Kidney capillary endothelial cell (primary cell): ENCODE measurements at regions not wholly inside any gene's neighbourhood (a gene's known extent, or its start where the extent isn't known, plus 50 kb on each side); places are given as distances from the start of the nearest gene placed in this dataset.
"Not testable (repeated sequence)": the region's sequence is repeated elsewhere in the genome, so short reads cannot be mapped to it uniquely, and the experiment has no call there.

Experiments used
- DNase-seq: peaks from one replicate; pipeline ENCODE4 v3.0.0-alpha.2; 2018; ENCODE audit warnings: low spot score

- DNase-seq: no peak
These were observed 812.6 kb upstream of the SPRY2 start for GRCh38 chr13:81153478-81153877.

- DNase-seq: no peak
These were observed 807.9 kb upstream of the SPRY2 start for GRCh38 chr13:81148822-81149221.

GRCh38 chr13:81146576-81146975 is 805.6 kb upstream of the SPRY2 start:
- DNase-seq: not testable (repeated sequence)

GRCh38 chr13:81142306-81142999 is 801.5 kb upstream of the SPRY2 start:
- DNase-seq: no peak

DNA sequence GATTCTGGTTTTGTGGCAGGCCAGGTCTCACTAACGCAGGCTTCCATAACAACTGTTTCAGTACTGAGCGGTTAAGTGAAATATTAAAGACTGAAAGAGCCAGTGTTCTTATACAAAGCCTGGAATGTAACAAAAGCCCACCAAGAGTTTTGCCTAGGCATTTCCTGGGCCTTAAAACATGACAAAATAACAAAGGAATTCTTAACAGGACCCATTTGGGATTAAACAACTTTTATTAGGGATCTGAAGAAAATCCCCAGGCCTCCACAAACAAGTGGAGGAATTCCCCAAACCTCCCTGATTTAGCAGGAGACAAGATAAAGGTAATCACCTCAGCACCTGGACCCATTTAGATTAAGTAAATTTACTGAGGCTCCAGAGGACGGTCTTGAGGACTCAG is 799.7 kb upstream of the SPRY2 start:
- no peak for DNase-seq

DNA sequence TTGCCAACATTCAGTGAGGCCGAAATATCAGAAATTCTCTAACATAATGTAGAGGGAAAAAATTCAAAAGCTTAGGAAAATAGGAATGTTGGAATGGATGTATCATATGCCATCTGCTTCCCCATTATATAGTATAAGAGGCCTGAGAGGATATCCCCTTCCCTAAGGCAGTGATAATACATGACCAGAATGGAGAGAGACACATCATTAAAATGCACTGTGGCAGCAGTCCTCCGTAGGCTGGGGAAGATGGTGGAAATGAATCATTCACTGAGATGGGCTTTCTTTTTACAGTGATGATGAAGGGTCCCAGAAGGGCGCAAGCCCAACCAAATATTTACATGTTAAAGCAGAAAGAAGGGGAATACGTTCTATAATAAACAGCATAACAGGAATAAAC is 799.1 kb upstream of the SPRY2 start:
- DNase-seq: no peak

DNA sequence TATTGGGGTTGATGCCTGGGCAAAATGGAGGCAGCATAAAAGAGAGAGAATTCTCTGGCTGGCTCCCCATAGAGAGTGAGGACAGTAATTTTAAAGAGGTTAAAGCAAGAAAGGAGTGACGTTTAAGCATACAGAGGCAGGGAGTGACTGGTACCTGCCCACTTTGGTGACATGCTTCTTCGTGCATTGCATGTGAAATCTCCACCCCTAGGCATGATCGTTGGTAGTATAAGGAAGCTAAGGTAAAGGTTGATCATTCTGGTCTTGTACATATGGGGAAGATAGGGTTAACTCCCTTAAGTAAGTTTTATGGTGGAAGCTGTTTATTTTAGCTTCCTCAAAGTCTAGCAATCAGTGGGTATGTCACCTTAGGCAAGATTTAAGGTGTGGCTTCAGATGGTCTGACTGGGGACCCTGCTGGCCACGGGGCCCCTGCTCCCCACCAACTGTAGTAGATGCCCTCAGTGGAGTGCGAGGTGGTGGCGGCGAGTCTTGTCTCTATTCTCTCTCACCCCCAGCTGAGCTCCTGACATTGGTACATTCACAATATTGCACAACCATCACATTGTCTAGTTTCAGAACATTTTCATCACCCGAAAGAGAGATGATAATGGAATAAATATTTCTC is 797.5 kb upstream of the SPRY2 start:
- DNase-seq: no peak

DNA sequence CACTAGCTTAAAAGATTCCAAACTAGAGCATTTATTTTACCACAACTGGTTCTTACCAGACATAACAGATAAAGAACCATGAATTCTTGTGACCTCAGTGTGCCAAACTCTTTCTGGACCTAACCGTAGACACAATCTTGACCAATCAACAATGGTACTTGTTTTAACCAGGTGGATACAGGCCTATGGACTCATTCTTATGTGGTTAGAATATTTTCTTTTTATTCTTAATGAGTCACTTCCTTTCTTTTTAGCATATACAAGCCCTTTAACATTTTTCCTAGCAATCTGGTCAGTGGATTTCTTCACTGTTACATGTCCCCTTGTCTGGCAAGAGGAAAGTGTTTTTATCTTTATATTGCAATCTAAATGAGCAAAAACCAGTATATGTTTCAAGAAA is 792.1 kb upstream of the SPRY2 start:
- DNase-seq: no peak

GRCh38 chr13:81117416-81117815 is 776.5 kb upstream of the SPRY2 start:
- no peak for DNase-seq

DNA sequence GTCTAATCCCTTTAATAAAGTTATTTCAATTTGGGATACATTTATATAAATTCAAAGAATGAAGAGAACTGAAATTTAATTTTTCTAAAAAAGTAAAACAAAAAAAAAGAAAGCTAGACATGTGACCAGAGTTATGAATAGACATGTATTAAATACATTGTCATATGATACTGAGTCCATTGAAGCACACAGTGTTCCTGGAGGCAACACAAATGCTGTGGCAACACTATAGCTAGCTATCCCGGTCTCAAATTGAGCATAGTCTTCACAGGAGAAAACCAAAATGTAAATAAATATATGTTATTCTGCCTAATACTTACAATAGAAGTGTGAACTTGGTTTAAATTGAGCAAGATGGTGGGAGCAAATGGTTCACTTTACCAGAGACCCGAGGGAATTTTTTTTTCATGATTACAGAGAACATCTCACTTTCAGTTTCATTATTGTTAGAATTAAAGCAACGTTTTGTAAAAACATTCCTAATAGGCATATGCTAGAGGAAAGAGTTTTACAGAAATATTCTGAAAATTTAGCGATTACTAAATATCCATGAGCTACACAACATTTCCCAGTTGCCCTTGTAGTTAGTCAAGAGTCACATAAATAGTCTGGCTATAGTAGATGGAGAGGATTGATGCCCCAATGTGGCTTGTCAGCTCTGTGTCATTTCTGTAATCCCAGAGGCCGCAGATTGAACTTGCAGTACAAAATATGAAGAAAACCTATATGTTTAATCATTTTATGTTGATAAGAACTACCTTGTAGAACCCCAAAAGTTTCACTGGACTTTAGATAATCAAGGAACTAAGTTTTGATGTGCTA is 775.7 kb upstream of the SPRY2 start:
- DNase-seq: no peak

DNA sequence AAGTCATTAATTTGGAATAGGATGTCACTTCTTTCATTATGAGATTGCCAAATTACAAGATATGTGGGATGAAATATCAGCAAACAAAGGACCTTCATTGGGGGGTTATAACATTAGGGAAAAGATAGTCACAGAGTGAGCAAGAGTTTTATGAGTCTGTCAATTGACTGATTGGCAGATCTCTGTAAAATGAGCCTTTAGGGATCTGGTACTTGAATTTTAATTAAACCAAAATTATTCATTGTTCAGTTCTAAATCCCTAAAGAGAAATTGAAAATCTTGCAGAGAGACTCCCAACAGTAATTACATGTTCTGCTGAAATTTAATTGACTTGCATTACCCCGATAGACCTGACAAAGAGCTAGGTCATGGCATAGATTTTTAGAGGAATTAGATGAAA is 768.1 kb upstream of the SPRY2 start:
- DNase-seq: no peak

DNA sequence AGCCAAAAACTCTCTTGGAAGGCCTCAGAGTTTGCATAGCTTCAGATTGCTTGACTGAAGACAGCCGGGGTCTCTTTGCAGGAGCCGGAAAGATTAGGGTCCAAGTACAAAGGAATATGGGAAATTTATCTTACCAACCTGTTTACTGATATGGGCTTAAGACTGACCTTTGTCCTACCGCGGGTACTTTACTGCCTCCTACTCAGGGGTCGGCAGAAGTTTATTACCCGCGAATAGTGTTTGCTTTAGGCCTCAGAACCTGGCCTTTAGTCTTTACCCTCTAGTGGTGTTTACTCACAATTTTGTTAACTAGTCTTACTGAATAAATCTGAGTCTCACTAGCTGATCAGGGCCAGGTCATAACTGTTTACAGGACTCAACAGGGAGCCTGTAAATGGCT is 765.4 kb upstream of the SPRY2 start:
- no peak for DNase-seq

GRCh38 chr13:81104035-81104715 is 763.2 kb upstream of the SPRY2 start:
- no peak for DNase-seq

GRCh38 chr13:81102066-81102465 is 761.1 kb upstream of the SPRY2 start:
- DNase-seq: not testable (repeated sequence)

- no peak for DNase-seq
These were observed 748.6 kb upstream of the SPRY2 start for GRCh38 chr13:81089371-81090157.

DNA sequence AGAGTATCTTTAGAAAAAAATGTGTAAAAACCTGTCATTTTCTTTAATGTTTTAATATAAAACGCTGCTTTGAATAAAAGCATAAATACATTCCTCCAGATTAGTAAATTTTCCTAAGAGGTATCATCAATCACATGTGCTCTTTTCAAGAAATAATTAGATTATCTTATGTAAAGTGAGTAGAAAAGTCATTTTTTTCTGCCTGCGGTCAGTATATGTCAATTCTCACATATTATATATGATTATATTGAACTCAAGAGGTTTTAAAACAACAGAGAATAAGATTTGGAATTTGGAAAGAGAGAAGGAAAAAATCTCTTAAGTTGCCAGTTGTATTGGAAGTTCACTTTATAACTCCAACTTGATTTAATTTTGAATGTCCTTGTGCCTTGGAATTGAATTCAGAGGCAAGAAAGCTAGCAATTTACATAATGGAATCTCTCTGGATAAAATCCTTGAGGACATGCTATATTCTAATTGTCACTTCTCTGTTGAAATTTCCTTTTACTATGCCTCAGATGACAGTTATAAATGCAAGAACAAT is 740.1 kb upstream of the SPRY2 start:
- no peak for DNase-seq

DNA sequence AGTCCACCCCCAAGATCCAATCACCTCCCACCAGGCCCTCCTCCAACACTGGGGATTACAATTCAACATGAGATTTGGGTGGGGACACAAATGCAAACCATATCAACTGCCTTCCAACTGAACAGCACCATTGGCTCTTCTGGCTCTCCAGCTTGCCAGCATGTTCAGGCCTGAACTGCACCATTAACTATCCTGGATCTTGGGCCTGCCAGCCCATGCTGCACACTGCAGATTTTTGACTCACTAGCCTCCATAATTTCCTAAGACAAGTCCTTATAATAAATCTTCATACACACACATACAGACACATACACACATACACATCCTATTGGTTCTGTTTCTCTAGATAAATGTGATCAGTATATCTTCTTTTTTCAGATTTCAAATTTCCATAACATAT is 737.1 kb upstream of the SPRY2 start:
- DNase-seq: no peak

GRCh38 chr13:81069822-81070221 is 728.9 kb upstream of the SPRY2 start:
- not testable (repeated sequence) for DNase-seq

- peak; percentile 44 for DNase-seq
These were observed 718.0 kb upstream of the SPRY2 start for GRCh38 chr13:81058916-81059290.

DNA sequence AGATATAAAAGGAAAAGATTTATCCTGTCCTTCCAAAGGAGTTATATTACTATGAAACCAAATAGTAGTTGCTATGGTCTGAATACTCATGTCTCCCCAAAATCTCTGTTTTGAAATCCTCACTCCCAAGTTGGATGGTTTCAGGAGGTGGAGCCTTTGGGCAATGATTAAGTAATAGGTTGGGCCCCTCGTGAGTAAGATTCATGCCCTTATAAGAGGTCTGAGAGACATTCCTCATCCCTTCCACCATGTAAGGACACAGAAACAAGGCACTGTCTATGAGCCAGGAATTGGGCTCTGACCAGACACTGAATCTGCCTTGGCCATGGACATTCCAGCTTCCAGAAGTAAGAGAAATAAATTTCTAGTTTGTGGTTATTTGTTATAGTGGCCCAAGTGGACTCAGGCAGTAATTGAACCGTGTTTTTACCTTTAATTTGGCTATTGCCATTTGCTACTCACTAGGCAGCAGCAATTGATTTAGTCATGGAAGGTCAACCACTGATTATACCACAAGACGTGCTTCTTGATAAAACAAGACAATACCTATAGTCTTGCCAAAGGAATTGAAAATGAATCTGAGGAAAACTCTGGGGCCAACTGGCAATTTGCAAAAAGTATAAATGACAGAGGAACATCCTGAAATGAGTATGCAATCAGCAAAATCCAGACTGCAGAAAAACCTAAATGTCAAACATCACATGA is 717.4 kb upstream of the SPRY2 start:
- no peak for DNase-seq

DNA sequence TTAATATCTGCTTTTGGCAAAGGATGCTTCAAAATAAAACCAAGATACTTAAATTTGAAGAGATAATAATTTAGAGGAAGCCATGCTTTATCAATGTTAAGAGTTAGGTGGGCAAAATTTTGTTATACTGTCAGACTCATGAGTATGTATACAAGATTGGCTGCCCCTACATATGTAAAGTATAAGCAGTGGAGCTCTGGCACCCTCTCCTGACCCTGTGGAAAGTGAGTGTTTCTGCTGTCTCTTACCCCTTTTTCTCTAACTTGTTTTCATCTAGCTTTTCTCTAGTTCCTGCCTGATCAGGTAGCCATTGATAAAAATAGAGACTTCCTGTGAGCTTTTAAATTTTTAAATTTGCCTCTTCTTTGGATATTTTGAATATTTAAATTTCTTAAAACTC is 710.9 kb upstream of the SPRY2 start:
- no peak for DNase-seq
